IMR-90 (cell line): ENCODE measurements at regions not wholly inside any gene's neighbourhood (a gene's known extent, or its start where the extent isn't known, plus 50 kb on each side); places are given as distances from the start of the nearest gene placed in this dataset.

Experiments
- ATAC-seq: fragments of 200-7000 bp; cut with Tn5 transposase; 2 replicates; pipeline ENCODE4 v1.9.1; 2020; ENCODE audit warnings: low read depth, mild to moderate bottlenecking, moderate library complexity
- BruUV-seq: library from RNA; stranded (reverse); fragments of 400-500 nt; replicated peaks from 2 replicates; lab custom pipeline; 2021; lab: Mats Ljungman, UMichigan
- CTCF ChIA-PET: fragments of 300-600 bp; formaldehyde crosslinking; extraction: SDS; loops from one replicate; lab custom pipeline; 2021; ENCODE audit warnings: antibody characterized with exemption; lab: Yijun Ruan, JAX
- POLR2A ChIA-PET: fragments of 300-600 bp; sonication (Branson Sonifier 250); formaldehyde crosslinking; loops from one replicate; lab custom pipeline; 2022; ENCODE audit warnings: antibody characterized with exemption; ENCODE audit not compliant: unreplicated experiment; lab: Charles Lee
- DNase-seq: peaks from one replicate; pipeline ENCODE4 v3.0.0; 2013
- H2AFZ ChIP-seq: replicated peaks from 2 replicates; pipeline ENCODE3; 2013; ENCODE audit warnings: low read length, mild to moderate bottlenecking; ENCODE audit not compliant: poor library complexity
- H2AK5ac ChIP-seq: 2 replicates; pipeline ENCODE4 v1.6.1; 2013; ENCODE audit warnings: low read depth, low read length, inconsistent platforms
- H2AK9ac ChIP-seq: replicated peaks from 2 replicates; pipeline ENCODE3; 2013; ENCODE audit warnings: mild to moderate bottlenecking, low read depth, low read length, moderate library complexity; ENCODE audit not compliant: poor library complexity
- H2BK120ac ChIP-seq: 2 replicates; pipeline ENCODE4 v1.6.1; 2013; ENCODE audit warnings: low read depth, low read length, inconsistent platforms
- H2BK15ac ChIP-seq: 3 replicates; pipeline ENCODE4 v1.6.1; 2013; ENCODE audit warnings: low read depth, low read length, inconsistent platforms
- H2BK20ac ChIP-seq: 2 replicates; pipeline ENCODE4 v1.6.1; 2013; ENCODE audit warnings: low read depth, mild to moderate bottlenecking, inconsistent platforms, low read length, moderate library complexity
- H2BK5ac ChIP-seq: 2 replicates; pipeline ENCODE4 v1.6.1; 2013; ENCODE audit warnings: mild to moderate bottlenecking, low read depth, low read length, inconsistent platforms; ENCODE audit not compliant: poor library complexity, severe bottlenecking
- H3K14ac ChIP-seq: replicated peaks from 2 replicates; pipeline ENCODE4 v1.6.1; 2013; ENCODE audit warnings: low read depth, low read length, inconsistent platforms
- H3K18ac ChIP-seq: 2 replicates; pipeline ENCODE4 v1.6.1; 2013; ENCODE audit warnings: low read depth, low read length, control low read depth
- H3K23ac ChIP-seq: 2 replicates; pipeline ENCODE4 v1.6.1; 2013; ENCODE audit warnings: low read depth, low read length, inconsistent platforms
- H3K27ac ChIP-seq: 2 replicates; pipeline ENCODE4 v1.5.1; 2013; ENCODE audit warnings: mild to moderate bottlenecking, control low read depth, low read length; ENCODE audit not compliant: insufficient read depth
- H3K27me3 ChIP-seq: 2 replicates; pipeline ENCODE4 v1.6.1; 2013; ENCODE audit warnings: low read length; ENCODE audit not compliant: control insufficient read depth, insufficient read depth
- H3K36me3 ChIP-seq: 2 replicates; pipeline ENCODE4 v1.6.1; 2013; ENCODE audit warnings: low read length, mixed read lengths; ENCODE audit not compliant: control insufficient read depth, insufficient read depth
- H3K4ac ChIP-seq: 2 replicates; pipeline ENCODE4 v1.6.1; 2013; ENCODE audit warnings: low read depth, low read length, inconsistent platforms
- H3K4me1 ChIP-seq: 2 replicates; pipeline ENCODE4 v1.6.1; 2013; ENCODE audit warnings: low read length, mixed read lengths; ENCODE audit not compliant: control insufficient read depth, insufficient read depth
- H3K4me2 ChIP-seq: 2 replicates; pipeline ENCODE4 v1.6.1; 2013; ENCODE audit warnings: low read depth, mild to moderate bottlenecking, control low read depth, low read length, moderate library complexity
- H3K4me3 ChIP-seq: 2 replicates; pipeline ENCODE4 v1.5.1; 2013; ENCODE audit warnings: low read depth, mild to moderate bottlenecking, control low read depth, low read length, moderate library complexity; ENCODE audit not compliant: insufficient read depth
- H3K56ac ChIP-seq: 2 replicates; pipeline ENCODE4 v1.6.1; 2013; ENCODE audit warnings: low read length, inconsistent platforms; ENCODE audit not compliant: insufficient read depth; ENCODE audit errors: extremely low read depth
- H3K79me1 ChIP-seq, 2 experiments: 2 replicates each; pipeline ENCODE4 v1.6.1; 2013; ENCODE audit warnings: low read length in 2 of 2, inconsistent platforms in 1 of 2, low read depth in 1 of 2
- H3K9ac ChIP-seq: 2 replicates; pipeline ENCODE4 v1.6.1; 2013; ENCODE audit warnings: low read depth, low read length, control low read depth
- H3K9me1 ChIP-seq: 2 replicates; pipeline ENCODE4 v1.6.1; 2013; ENCODE audit warnings: low read length, inconsistent platforms; ENCODE audit not compliant: insufficient read depth
- H3K9me3 ChIP-seq: 2 replicates; pipeline ENCODE4 v1.6.1; 2013; ENCODE audit warnings: low read length; ENCODE audit not compliant: control insufficient read depth, insufficient read depth
- H4K20me1 ChIP-seq: 2 replicates; pipeline ENCODE4 v1.6.1; 2013; ENCODE audit warnings: low read length, inconsistent platforms; ENCODE audit not compliant: insufficient read depth
- H4K5ac ChIP-seq: 2 replicates; pipeline ENCODE4 v1.6.1; 2013; ENCODE audit warnings: mild to moderate bottlenecking, low read depth, low read length, control low read depth
- H4K8ac ChIP-seq, 2 experiments: 2 replicates each; pipeline ENCODE4 v1.6.1; 2013; ENCODE audit warnings: low read depth in 2 of 2, low read length in 2 of 2, control low read depth in 1 of 2, inconsistent platforms in 1 of 2
- H4K91ac ChIP-seq: 2 replicates; pipeline ENCODE4 v1.6.1; 2013; ENCODE audit warnings: low read depth, low read length, inconsistent platforms; ENCODE audit not compliant: insufficient read depth
- CEBPB ChIP-seq: IDR thresholded peaks from 2 replicates; pipeline ENCODE4 v1.6.1; 2012; ENCODE audit warnings: low read depth, low read length, improper control_type of control experiment
- ELK1 ChIP-seq: fragments of 150-350 bp; IDR thresholded peaks from 2 replicates; pipeline ENCODE4 v1.6.1; 2016; ENCODE audit warnings: low read depth, mild to moderate bottlenecking, low read length, moderate library complexity, borderline replicate concordance
- MAZ ChIP-seq: IDR thresholded peaks from 2 replicates; pipeline ENCODE4 v1.6.1; 2012; ENCODE audit warnings: low read depth, mild to moderate bottlenecking, low read length, improper control_type of control experiment, moderate library complexity, borderline replicate concordance
- NFE2L2 ChIP-seq: fragments of 150-350 bp; IDR thresholded peaks from 2 replicates; pipeline ENCODE4 v1.6.1; 2016; ENCODE audit warnings: low read depth, mild to moderate bottlenecking, low read length
- RCOR1 ChIP-seq: IDR thresholded peaks from 2 replicates; pipeline ENCODE4 v1.6.1; 2012; ENCODE audit warnings: mild to moderate bottlenecking, low read length, improper control_type of control experiment; ENCODE audit not compliant: insufficient replicate concordance
- SMC3 ChIP-seq: fragments of 150-350 bp; IDR thresholded peaks from 2 replicates; pipeline ENCODE4 v1.6.1; 2016; ENCODE audit warnings: low read depth, mild to moderate bottlenecking, antibody characterized with exemption, low read length, moderate library complexity
- WGBS, 2 experiments: methylation state at CpG; one replicate each; pipeline versions ENCODE4 v1.1.5 to v1.1.7; 2013; ENCODE audit warnings: missing lambda C conversion rate in 2 of 2; ENCODE audit not compliant: insufficient read length in 1 of 2; ENCODE audit errors: extremely low coverage in 2 of 2; 5-methylcytosine and 5-hydroxymethylcytosine counted together
- dilution Hi-C: fragments of 300-500 bp; cut with HindIII; formaldehyde crosslinking; loops from one replicate; pipeline ENCODE4 v1.14.3; 2018; ENCODE audit warnings: low sequenced_read_pairs; ENCODE audit not compliant: unreplicated experiment
- in situ Hi-C: fragments of 300-500 bp; cut with MboI; formaldehyde crosslinking; loops from 3 replicates; pipeline ENCODE4 v1.14.3; 2019; ENCODE audit warnings: low sequenced_read_pairs, inconsistent platforms, mixed read lengths
- intact Hi-C: fragments of 100-400 bp; cut with micrococcal nuclease; formaldehyde crosslinking; loops from 2 replicates; pipeline ENCODE4 v1.10.0; 2022

- intact Hi-C loops (no loop called here), dilution Hi-C loops (no loop called here), in situ Hi-C loops (no loop called here)
- Histone ChIP-seq H2AK9ac (no peak overlapping the region), H2BK20ac (no peak overlapping the region), H2BK120ac (no peak overlapping the region), H3K14ac (no peak overlapping the region), H3K36me3 (no peaks in the 10 kb centered on the region), H3K23ac (no peak overlapping the region), H3K9me3 (peaks cover 5% of the 10 kb centered on the region; the same call in 1 of the 2 replicates), H2AK5ac (no peak overlapping the region), H3K18ac (no peak overlapping the region), H2BK15ac (no peak overlapping the region), H3K4me3 (no peak overlapping the region), H3K4ac (no peak overlapping the region), H4K91ac (no peak overlapping the region), H2AFZ (no peak overlapping the region), H3K9me1 (no peaks in the 10 kb centered on the region), H3K27ac (no peak overlapping the region), H3K4me1 (no peaks in the 10 kb centered on the region), H3K56ac (no peak overlapping the region), H3K4me2 (no peak overlapping the region), H4K8ac (no peak overlapping the region), H2BK5ac (no peak overlapping the region), H4K20me1 (no peaks in the 10 kb centered on the region), H3K9ac (no peak overlapping the region), H3K27me3 (no peaks in the 10 kb centered on the region), H4K5ac (no peak overlapping the region), H3K79me1 (no peaks in the 10 kb centered on the region)
- POLR2A ChIA-PET: no interaction called here
- DNase-seq (no peak), ATAC-seq (no peak)
- CTCF ChIA-PET: no interaction called here
- no peak for TF ChIP-seq CEBPB
- TF ChIP-seq MAZ: no peak
- TF ChIP-seq NFE2L2: no peak
- TF ChIP-seq RCOR1: no peak
- no peak for TF ChIP-seq ELK1
- TF ChIP-seq SMC3: no peak
- WGBS, 2 experiments: no CpG with 5 or more reads among the region's 1 CpG
- BruUV-seq: no TSS peak
These were observed 341.4 kb upstream of the INTU start for GRCh38 chr4:127291316-127291715.
